Stimulated activated CD4-positive, alpha-beta T cell treated with anti-CD3 and anti-CD28 coated beads, Interleukin-4, amount 100 ng/mL, for 24 hours (primary cell): ENCODE measurements at regions not wholly inside any gene's neighbourhood (a gene's known extent, or its start where the extent isn't known, plus 50 kb on each side); places are given as distances from the start of the nearest gene placed in this dataset.
"Not testable (repeated sequence)": the region's sequence is repeated elsewhere in the genome, so short reads cannot be mapped to it uniquely, and the experiment has no call there.

ENCODE experiments used
- DNase-seq: peaks from one replicate; pipeline ENCODE4 v3.0.0-alpha.2; 2020

- no peak for DNase-seq
Observed at GRCh38 chr3:150300388-150300787, 107.7 kb upstream of the TSC22D2 start.

- DNase-seq = no peak
Observed at GRCh38 chr3:150299201-150299600, 108.9 kb upstream of the TSC22D2 start.

- no peak for DNase-seq
Observed at GRCh38 chr3:150296966-150297365, 111.1 kb upstream of the TSC22D2 start.

GRCh38 chr3:150296123-150296735 lies 111.9 kb upstream of the TSC22D2 start:
- no peak for DNase-seq

GRCh38 chr3:150293401-150294001 lies 114.6 kb upstream of the TSC22D2 start:
- DNase-seq = no peak

- DNase-seq = no peak
Observed at GRCh38 chr3:150292891-150293290, 115.2 kb upstream of the TSC22D2 start.

GRCh38 chr3:150291515-150291914 lies 116.6 kb upstream of the TSC22D2 start:
- no peak for DNase-seq

- DNase-seq = peak; percentile 7
Observed at GRCh38 chr3:150286390-150287147, 121.5 kb upstream of the TSC22D2 start.

GRCh38 chr3:150285601-150286000 lies 122.5 kb upstream of the TSC22D2 start:
- no peak for DNase-seq

- DNase-seq = no peak
Observed at GRCh38 chr3:150278843-150279381, 129.2 kb upstream of the TSC22D2 start.

GRCh38 chr3:150278195-150278594 lies 129.9 kb upstream of the TSC22D2 start:
- DNase-seq = no peak

- no peak for DNase-seq
Observed at GRCh38 chr3:150277444-150277843, 130.7 kb upstream of the TSC22D2 start.

GRCh38 chr3:150275941-150276340 lies 132.2 kb upstream of the TSC22D2 start:
- no peak for DNase-seq

GRCh38 chr3:150274372-150274771 lies 133.7 kb upstream of the TSC22D2 start:
- DNase-seq = no peak

GRCh38 chr3:150273396-150273795 lies 134.7 kb upstream of the TSC22D2 start:
- no peak for DNase-seq

- no peak for DNase-seq
Observed at GRCh38 chr3:150271591-150271960, 136.5 kb upstream of the TSC22D2 start.

- no peak for DNase-seq
Observed at GRCh38 chr3:150270883-150271590, 137.1 kb upstream of the TSC22D2 start.

GRCh38 chr3:150270444-150270843 lies 137.7 kb upstream of the TSC22D2 start:
- not testable (repeated sequence) for DNase-seq

- no peak for DNase-seq
Observed at GRCh38 chr3:150269526-150269925, 138.6 kb upstream of the TSC22D2 start.

- DNase-seq = no peak
Observed at GRCh38 chr3:150268426-150269391, 139.4 kb upstream of the TSC22D2 start.

- DNase-seq = no peak
Observed at GRCh38 chr3:150267288-150267687, 140.8 kb upstream of the TSC22D2 start.

GRCh38 chr3:150265305-150265704 lies 142.8 kb upstream of the TSC22D2 start:
- DNase-seq = no peak
